ENCODE measurements at regions not wholly inside any gene's neighbourhood (a gene's known extent, or its start where the extent isn't known, plus 50 kb on each side); places are given as distances from the start of the nearest gene placed in this dataset.

- DNase-seq = no peak
Measured at GRCh38 chr4:19014594-19014993, 993.0 kb upstream of the LCORL start.

GRCh38 chr4:19010761-19011160 lies 989.2 kb upstream of the LCORL start:
- no peak for DNase-seq

GRCh38 chr4:19009881-19010280 lies 988.3 kb upstream of the LCORL start:
- no peak for DNase-seq

GRCh38 chr4:19005211-19005610 lies 983.7 kb upstream of the LCORL start:
- DNase-seq = no peak

GRCh38 chr4:19002170-19002569 lies 980.6 kb upstream of the LCORL start:
- no peak for DNase-seq

- DNase-seq = no peak
Measured at GRCh38 chr4:18999595-18999994, 978.0 kb upstream of the LCORL start.

- no peak for DNase-seq
Measured at GRCh38 chr4:18981234-18981615, 959.7 kb upstream of the LCORL start.

GRCh38 chr4:18980516-18981233 lies 959.1 kb upstream of the LCORL start:
- no peak for DNase-seq

- no peak for DNase-seq
Measured at GRCh38 chr4:18976884-18977283, 955.3 kb upstream of the LCORL start.

GRCh38 chr4:18975916-18976808 lies 954.6 kb upstream of the LCORL start:
- DNase-seq = no peak

- no peak for DNase-seq
Measured at GRCh38 chr4:18973296-18973695, 951.7 kb upstream of the LCORL start.

- DNase-seq = no peak
Measured at GRCh38 chr4:18961879-18962278, 940.3 kb upstream of the LCORL start.

GRCh38 chr4:18961266-18961665 lies 939.7 kb upstream of the LCORL start:
- no peak for DNase-seq

GRCh38 chr4:18957716-18958115 lies 936.2 kb upstream of the LCORL start:
- no peak for DNase-seq

GRCh38 chr4:18954538-18954937 lies 933.0 kb upstream of the LCORL start:
- DNase-seq = no peak

- DNase-seq = no peak
Measured at GRCh38 chr4:18953613-18954012, 932.1 kb upstream of the LCORL start.

GRCh38 chr4:18945464-18945863 lies 923.9 kb upstream of the LCORL start:
- no peak for DNase-seq

- DNase-seq = no peak
Measured at GRCh38 chr4:18942874-18943273, 921.3 kb upstream of the LCORL start.

GRCh38 chr4:18938343-18939099 lies 917.0 kb upstream of the LCORL start:
- no peak for DNase-seq

GRCh38 chr4:18937746-18938145 lies 916.2 kb upstream of the LCORL start:
- DNase-seq = no peak

GRCh38 chr4:18937080-18937479 lies 915.5 kb upstream of the LCORL start:
- DNase-seq = no peak

- DNase-seq = no peak
Measured at GRCh38 chr4:18935659-18936345, 914.2 kb upstream of the LCORL start.

- DNase-seq = no peak
Measured at GRCh38 chr4:18934197-18934596, 912.6 kb upstream of the LCORL start.

Measured in Kasumi-1 (cell line).